SK-N-SH (cell line): ENCODE measurements at regions not wholly inside any gene's neighbourhood (a gene's known extent, or its start where the extent isn't known, plus 50 kb on each side); places are given as distances from the start of the nearest gene placed in this dataset.

Experiments
- CTCF ChIA-PET: fragments of 300-600, 350-600 bp; formaldehyde crosslinking; extraction: SDS; loops from one replicate; lab custom pipeline; 2021; lab: Yijun Ruan, JAX
- POLR2A ChIA-PET: fragments of 350-600 bp; sonication (Branson Sonifier 250); formaldehyde crosslinking; extraction: SDS; loops from one replicate; lab custom pipeline; 2020; ENCODE audit warnings: antibody characterized with exemption, inconsistent platforms; lab: Yijun Ruan, JAX
- DNase-seq: peaks from one replicate; pipeline ENCODE4 v3.0.0; 2012
- H2AFZ ChIP-seq: fragments of 200-600 bp; sonication (generic); 2 replicates; pipeline ENCODE4 v1.8.1; 2016; ENCODE audit warnings: antibody characterized with exemption, mild to moderate bottlenecking, low read depth
- H3F3A ChIP-seq: fragments of 200-600 bp; sonication (generic); replicated peaks from 2 replicates; pipeline ENCODE3; 2016; ENCODE audit warnings: antibody characterized with exemption, mild to moderate bottlenecking; ENCODE audit not compliant: insufficient read depth
- H3K27ac ChIP-seq, 2 experiments: fragments of 200-500 bp in 1 of 2; fragments of 200-600 bp in 1 of 2; sonication (Bioruptor generic) in 1 of 2; sonication (generic), shearing (Covaris generic) in 1 of 2; 2 replicates each; pipeline versions ENCODE4 v1.5.1 to v1.6.1; 2014 to 2016; ENCODE audit warnings: low read depth in 2 of 2, inconsistent platforms in 1 of 2, low read length in 1 of 2, mild to moderate bottlenecking in 1 of 2, mixed read lengths in 1 of 2
- H3K27me3 ChIP-seq: fragments of 200-600 bp; sonication (generic), shearing (Covaris generic); 2 replicates; pipeline ENCODE4 v1.6.1; 2016; ENCODE audit warnings: mixed run types; ENCODE audit not compliant: insufficient read depth
- H3K36me3 ChIP-seq, 2 experiments: fragments of 200-500 bp in 1 of 2; fragments of 200-600 bp in 1 of 2; sonication (Bioruptor generic) in 1 of 2; sonication (generic) in 1 of 2; replicated peaks in 1 of 2; 2 replicates each; pipeline versions ENCODE3 to v1.5.1; 2014 to 2016; ENCODE audit warnings: low read length in 1 of 2, mild to moderate bottlenecking in 1 of 2; ENCODE audit not compliant: insufficient read depth in 2 of 2, control insufficient read depth in 1 of 2
- H3K4me1 ChIP-seq, 2 experiments: fragments of 200-500 bp in 1 of 2; fragments of 200-600 bp in 1 of 2; sonication (Bioruptor generic) in 1 of 2; sonication (generic), shearing (Covaris generic) in 1 of 2; 2 replicates each; pipeline versions ENCODE4 v1.5.1 to v1.6.1; 2014 to 2016; ENCODE audit warnings: low read depth in 1 of 2, low read length in 1 of 2, mixed run types in 1 of 2; ENCODE audit not compliant: insufficient read depth in 2 of 2, control insufficient read depth in 1 of 2
- H3K4me2 ChIP-seq: fragments of 200-600 bp; sonication (generic), shearing (Covaris generic); 2 replicates; pipeline ENCODE4 v1.6.1; 2017; ENCODE audit warnings: mixed run types
- H3K4me3 ChIP-seq, 2 experiments: fragments of 200-500 bp in 1 of 2; fragments of 200-600 bp in 1 of 2; sonication (Bioruptor generic) in 1 of 2; sonication (generic), shearing (Covaris generic) in 1 of 2; 2 replicates each; pipeline versions ENCODE4 v1.5.1 to v1.8.1; 2014 to 2016; ENCODE audit warnings: low read depth in 2 of 2, inconsistent platforms in 1 of 2, low read length in 1 of 2, mild to moderate bottlenecking in 1 of 2, mixed read lengths in 1 of 2, moderate library complexity in 1 of 2
- H3K79me2 ChIP-seq: fragments of 200-600 bp; sonication (generic); 2 replicates; pipeline ENCODE4 v1.8.1; 2017; ENCODE audit warnings: mild to moderate bottlenecking; ENCODE audit not compliant: insufficient read depth
- H3K9ac ChIP-seq: fragments of 200-600 bp; sonication (generic); 2 replicates; pipeline ENCODE4 v1.6.1; 2017; ENCODE audit warnings: mixed run types
- H3K9me2 ChIP-seq: fragments of 200-600 bp; sonication (generic); 2 replicates; pipeline ENCODE4 v1.6.1; 2017; ENCODE audit warnings: mixed run types
- H3K9me3 ChIP-seq: fragments of 200-600 bp; sonication (generic); 2 replicates; pipeline ENCODE4 v1.6.1; 2017; ENCODE audit warnings: mixed run types, mild to moderate bottlenecking, moderate library complexity
- H4K20me1 ChIP-seq: fragments of 200-600 bp; sonication (generic); 2 replicates; pipeline ENCODE4 v1.6.1; 2017; ENCODE audit warnings: mild to moderate bottlenecking, mixed run types; ENCODE audit not compliant: insufficient read depth
- ELF1 ChIP-seq: IDR thresholded peaks from 2 replicates; pipeline ENCODE4 v1.4.0; 2012
- EP300 ChIP-seq, 2 experiments: IDR thresholded peaks; 2 replicates each; pipeline versions ENCODE4 v1.4.0 to v1.6.1; 2012; ENCODE audit warnings: borderline replicate concordance in 1 of 2, low read depth in 1 of 2, low read length in 1 of 2
- FOSL2 ChIP-seq: IDR thresholded peaks from 2 replicates; pipeline ENCODE4 v1.4.0; 2012; ENCODE audit warnings: low read depth, mild to moderate bottlenecking, moderate library complexity, borderline replicate concordance
- GABPA ChIP-seq: IDR thresholded peaks from 2 replicates; pipeline ENCODE4 v1.4.0; 2012; ENCODE audit warnings: low read depth, mild to moderate bottlenecking
- GATA2 ChIP-seq: sonication (generic); formaldehyde crosslinking; IDR thresholded peaks from 2 replicates; pipeline ENCODE4 v1.5.0; 2020; ENCODE audit warnings: mild to moderate bottlenecking, missing genetic modification reagents
- MAX ChIP-seq: IDR thresholded peaks from 2 replicates; pipeline ENCODE4 v1.4.0; 2012; ENCODE audit warnings: low read depth
- MXI1 ChIP-seq: IDR thresholded peaks from 2 replicates; pipeline ENCODE4 v1.6.1; 2012; ENCODE audit warnings: mild to moderate bottlenecking, low read depth, low read length, improper control_type of control experiment
- NFIC ChIP-seq: IDR thresholded peaks from 2 replicates; pipeline ENCODE4 v1.4.0; 2012; ENCODE audit warnings: borderline replicate concordance
- NRF1 ChIP-seq: IDR thresholded peaks from 2 replicates; pipeline ENCODE4 v1.6.1; 2012; ENCODE audit warnings: low read depth, mild to moderate bottlenecking, low read length
- PBX3 ChIP-seq: IDR thresholded peaks from 2 replicates; pipeline ENCODE4; 2012
- POLR2AphosphoS5 ChIP-seq: IDR thresholded peaks from 2 replicates; pipeline ENCODE4 v1.6.1; 2012; ENCODE audit warnings: low read depth, low read length
- RCOR1 ChIP-seq: fragments of 150-350 bp; IDR thresholded peaks from 2 replicates; pipeline ENCODE4 v1.6.1; 2017; ENCODE audit warnings: antibody characterized with exemption, low read length
- RXRA ChIP-seq: IDR thresholded peaks from 2 replicates; pipeline ENCODE4 v1.4.0; 2012; ENCODE audit warnings: low read depth, mild to moderate bottlenecking, borderline replicate concordance
- SIN3A ChIP-seq: IDR thresholded peaks from 2 replicates; pipeline ENCODE4 v1.6.1; 2012; ENCODE audit warnings: low read depth, mild to moderate bottlenecking, low read length, moderate library complexity, borderline replicate concordance
- TEAD4 ChIP-seq: IDR thresholded peaks from 2 replicates; pipeline ENCODE4 v1.4.0; 2012; ENCODE audit warnings: mild to moderate bottlenecking, borderline replicate concordance; ENCODE audit not compliant: insufficient read depth
- USF1 ChIP-seq: IDR thresholded peaks from 2 replicates; pipeline ENCODE4 v1.4.0; 2012; ENCODE audit warnings: low read depth, borderline replicate concordance
- YY1 ChIP-seq: IDR thresholded peaks from 2 replicates; pipeline ENCODE4 v1.4.0; 2012; ENCODE audit warnings: low read depth, mild to moderate bottlenecking
- ZBTB33 ChIP-seq: IDR thresholded peaks from 2 replicates; pipeline ENCODE4 v1.4.0; 2012; ENCODE audit warnings: low read depth, borderline replicate concordance
- WGBS: methylation state at CpG from one replicate; pipeline ENCODE4 v1.1.6; 2017; ENCODE audit warnings: low lambda C conversion rate; 5-methylcytosine and 5-hydroxymethylcytosine counted together

GRCh38 chr6:4513561-4513960 is 262.6 kb upstream of the CDYL start (continued):
- TF ChIP-seq MXI1 (no peak), MAX (no peak)

GRCh38 chr6:4512051-4512471 is 264.1 kb upstream of the CDYL start:
- WGBS = 38% methylated on average over 7 of the region's 7 CpGs
- H3K27ac ChIP-seq = no peak overlapping the region
- no peaks in the 10 kb centered on the region for H3K4me1 ChIP-seq
- POLR2A ChIA-PET = no interaction called here
- TF ChIP-seq NFIC (no peak), ZBTB33 (no peak), POLR2AphosphoS5 (no peak), ELF1 (no peak), PBX3 (no peak), EP300 (IDR thresholded peaks at IDR 0.05; ENCODE audit: borderline replicate concordance in 1 of 2, low read depth in 1 of 2, low read length in 1 of 2) (no peak), NRF1 (no peak), FOSL2 (no peak), GATA2 (CRISPR knock-in tag) (no peak), SIN3A (no peak), RCOR1 (no peak), TEAD4 (no peak), RXRA (no peak), MAX (no peak), USF1 (no peak), GABPA (no peak), YY1 (no peak)
- no peak for DNase-seq
- CTCF ChIA-PET = no interaction called here
- no peaks in the 10 kb centered on the region for H3F3A ChIP-seq
- no peak overlapping the region for H3K9ac ChIP-seq
- no peak overlapping the region for H3K4me2 ChIP-seq
- no peaks in the 10 kb centered on the region for H3K9me3 ChIP-seq
- no peak overlapping the region for H3K4me3 ChIP-seq
- H3K79me2 ChIP-seq = no peaks in the 10 kb centered on the region
- no peaks in the 10 kb centered on the region for H3K9me2 ChIP-seq
- H3K27me3 ChIP-seq = peaks cover 5% of the 10 kb centered on the region; the same call in 1 of the 2 replicates
- no peaks in the 10 kb centered on the region for H4K20me1 ChIP-seq
- H3K36me3 ChIP-seq = no peaks in the 10 kb centered on the region
- H2AFZ ChIP-seq = no peak overlapping the region
